ENCODE measurements at regions not wholly inside any gene's neighbourhood (a gene's known extent, or its start where the extent isn't known, plus 50 kb on each side); places are given as distances from the start of the nearest gene placed in this dataset.

GRCh38 chr21:22278366-22278765 is 1280.2 kb downstream of the NCAM2 start:
- TF ChIP-seq POLR2AphosphoS5 (IDR thresholded peaks at IDR 0.05) (no peak), CTCF (IDR thresholded peaks at IDR 0.05) (no peak)

Data from breast epithelium (tissue), 3 donors.